Choroid plexus epithelial cell (primary cell): ENCODE measurements at regions not wholly inside any gene's neighbourhood (a gene's known extent, or its start where the extent isn't known, plus 50 kb on each side); places are given as distances from the start of the nearest gene placed in this dataset.
"Not testable (repeated sequence)": the region's sequence is repeated elsewhere in the genome, so short reads cannot be mapped to it uniquely, and the experiment has no call there.

Source experiments
- DNase-seq: peaks from one replicate; pipeline ENCODE4 v3.0.0-alpha.2; 2010; ENCODE audit warnings: low read depth
- H3K4me3 ChIP-seq: 2 replicates; pipeline ENCODE4 v1.5.1; 2011; ENCODE audit warnings: low read depth, mild to moderate bottlenecking, control low read depth, low read length, moderate library complexity
- CTCF ChIP-seq: conservative IDR thresholded peaks from 2 replicates; pipeline ENCODE4 v1.5.1; 2011; ENCODE audit warnings: low read depth, mild to moderate bottlenecking, control low read depth, inconsistent platforms, low read length, moderate library complexity

GRCh38 chrX:130566028-130566683 lies 164.4 kb downstream of the RBMX2 start:
- TF ChIP-seq CTCF = no peak
- H3K4me3 ChIP-seq = no peak overlapping the region
- DNase-seq = no peak

GRCh38 chrX:130573030-130573429 lies 171.2 kb downstream of the RBMX2 start:
- H3K4me3 ChIP-seq = not testable (repeated sequence)

More at GRCh38 chrX:130573030-130573429, 171.2 kb downstream of the RBMX2 start:
- DNase-seq = not testable (repeated sequence)
